ENCODE measurements at regions not wholly inside any gene's neighbourhood (a gene's known extent, or its start where the extent isn't known, plus 50 kb on each side); places are given as distances from the start of the nearest gene placed in this dataset.

DNA sequence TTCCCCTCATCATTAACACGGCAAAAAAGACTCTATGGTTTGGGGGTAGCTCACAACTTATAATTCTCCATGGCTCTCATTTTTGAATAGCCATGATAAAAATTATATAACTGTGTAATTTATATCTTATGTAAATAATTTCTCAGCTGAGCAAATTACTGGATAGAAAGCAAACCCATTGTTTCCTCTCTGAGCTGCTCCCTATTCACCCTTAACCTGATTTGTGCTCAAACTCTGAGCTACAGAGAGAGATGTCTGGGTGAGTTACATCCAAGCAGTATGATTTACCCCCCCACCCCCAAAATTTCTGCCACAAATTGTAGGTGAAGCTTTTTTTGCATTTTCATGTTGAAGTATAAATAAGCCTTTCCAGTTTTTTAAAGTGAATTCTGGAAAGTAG, 123.7 kb downstream of the TFCP2L1 start:
- no peak for TF ChIP-seq TAF1 (IDR thresholded peaks at IDR 0.05; ENCODE audit: low read depth)

DNA sequence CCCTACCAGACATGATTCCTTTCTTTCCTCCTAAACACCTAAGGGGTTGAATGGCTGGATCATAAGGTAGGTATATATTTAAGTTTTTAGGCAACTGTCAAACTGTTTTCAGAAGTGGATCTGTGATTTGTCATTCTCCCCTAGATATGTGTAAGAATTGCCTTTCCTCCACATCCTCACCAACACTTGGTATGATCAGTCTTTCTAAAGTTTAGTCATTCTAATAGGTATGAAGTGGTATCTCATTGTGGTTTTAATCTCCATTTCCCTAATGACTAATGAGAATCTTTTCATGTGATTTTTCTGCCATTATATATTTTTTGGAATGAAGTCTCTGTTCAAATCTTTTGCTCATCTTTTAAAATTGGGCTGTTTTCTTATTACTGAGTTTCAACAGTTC, 122.1 kb downstream of the TFCP2L1 start:
- TF ChIP-seq EGR1 (IDR thresholded peaks at IDR 0.05) (no peak), REST (IDR thresholded peaks at IDR 0.05; ENCODE audit: low read depth) (no peak)

GRCh38 chr2:121164042-121164441, 121.0 kb downstream of the TFCP2L1 start:
- TF ChIP-seq RAD21 (IDR thresholded peaks at IDR 0.05; ENCODE audit: low read depth) (no peak), CREB1 (IDR thresholded peaks at IDR 0.05; ENCODE audit: low read depth) (no peak), FOXM1 (IDR thresholded peaks at IDR 0.05; ENCODE audit: borderline replicate concordance, low read depth) (no peak), EGR1 (IDR thresholded peaks at IDR 0.05) (no peak), ZBTB7A (IDR thresholded peaks at IDR 0.05; ENCODE audit: low read depth) (no peak), TCF12 (IDR thresholded peaks at IDR 0.05; ENCODE audit: low read depth) (no peak), TEAD4 (IDR thresholded peaks at IDR 0.05) (no peak), REST (IDR thresholded peaks at IDR 0.05; ENCODE audit: low read depth) (no peak), EP300 (IDR thresholded peaks at IDR 0.05; ENCODE audit: borderline replicate concordance) (no peak)

- no peak for TF ChIP-seq MAX (IDR thresholded peaks at IDR 0.05)
- TF ChIP-seq CEBPB (IDR thresholded peaks at IDR 0.05) = no peak
- no peak for TF ChIP-seq TCF12 (IDR thresholded peaks at IDR 0.05; ENCODE audit: low read depth)
- no peak for TF ChIP-seq EP300 (IDR thresholded peaks at IDR 0.05; ENCODE audit: borderline replicate concordance)
- no peak for TF ChIP-seq TAF1 (IDR thresholded peaks at IDR 0.05; ENCODE audit: low read depth)
Measured at GRCh38 chr2:121165038-121165542, 119.9 kb downstream of the TFCP2L1 start.
